Small intestine (tissue), 7 donors: ENCODE measurements at regions not wholly inside any gene's neighbourhood (a gene's known extent, or its start where the extent isn't known, plus 50 kb on each side); places are given as distances from the start of the nearest gene placed in this dataset.

Experiments
- DNase-seq, 2 donors: peaks; one replicate each; pipeline versions ENCODE4 v3.0.0 to v3.0.0-alpha.2; 2013
- FAIRE-seq: peaks from 2 replicates; lab custom pipeline; 2012; peaks lifted over from hg19 to GRCh38; lab: Jason Lieb, UNC
- H3K27ac ChIP-seq, 3 donors: one replicate each; pipeline ENCODE4 v1.5.1; 2013; ENCODE audit warnings: low read length in 2 of 3, mild to moderate bottlenecking in 2 of 3, control low read depth in 1 of 3, inconsistent platforms in 1 of 3, low read depth in 1 of 3, moderate library complexity in 1 of 3
- H3K27me3 ChIP-seq, 3 donors: one replicate each; pipeline ENCODE4 v1.6.1; 2013; ENCODE audit warnings: low read length in 3 of 3, inconsistent platforms in 1 of 3; ENCODE audit not compliant: control insufficient read depth in 3 of 3, insufficient read depth in 3 of 3
- H3K36me3 ChIP-seq, 3 donors: one replicate each; pipeline ENCODE4 v1.6.1; 2013; ENCODE audit warnings: low read length in 3 of 3, inconsistent platforms in 1 of 3, low read depth in 1 of 3, mild to moderate bottlenecking in 1 of 3, moderate library complexity in 1 of 3; ENCODE audit not compliant: control insufficient read depth in 3 of 3, insufficient read depth in 2 of 3
- H3K4me1 ChIP-seq, 3 donors: one replicate each; pipeline ENCODE4 v1.6.1; 2013; ENCODE audit warnings: low read length in 2 of 3, inconsistent platforms in 1 of 3, low read depth in 1 of 3, mild to moderate bottlenecking in 1 of 3, moderate library complexity in 1 of 3; ENCODE audit not compliant: control insufficient read depth in 3 of 3, insufficient read depth in 2 of 3
- H3K4me3 ChIP-seq, 3 donors: one replicate each; pipeline ENCODE4 v1.5.1; 2013; ENCODE audit warnings: low read length in 3 of 3, control low read depth in 1 of 3, inconsistent platforms in 1 of 3, low read depth in 1 of 3, mild to moderate bottlenecking in 1 of 3, moderate library complexity in 1 of 3
- H3K9me3 ChIP-seq, 2 donors: one replicate each; pipeline ENCODE4 v1.6.1; 2013; ENCODE audit warnings: low read depth in 1 of 2, low read length in 1 of 2; ENCODE audit not compliant: control insufficient read depth in 2 of 2, insufficient read depth in 1 of 2
- WGBS, 3 donors: extraction: QIAGEN DNeasy Blood & Tissue Kit; methylation state at CpG; one replicate each; pipeline ENCODE4 v1.1.7; 2013; 5-methylcytosine and 5-hydroxymethylcytosine counted together
- donor health status: healthy with polysubstance abuse.
- donor health status: control.
- donor health status: control.
- donor health status: Bipolar disorder and iron deficiency.
- donor health status: healthy.

GRCh38 chr10:128622706-128623105 lies 496.5 kb upstream of the MKI67 start:
- FAIRE-seq, result no peak
- WGBS, 3 donors, result 85 to 88% (median 87%) methylated on average over 8 of the region's 8 CpGs

GRCh38 chr10:128623776-128624175 lies 497.6 kb upstream of the MKI67 start:
- Histone ChIP-seq H3K9me3 (no peaks in the 10 kb centered on the region), H3K36me3 (no peaks in the 10 kb centered on the region), H3K27ac (no peak overlapping the region), H3K27me3 (no peaks in the 10 kb centered on the region), H3K4me1 (no peaks in the 10 kb centered on the region), H3K4me3 (no peak overlapping the region)
- FAIRE-seq, result no peak
- DNase-seq, result no peak
- WGBS, 3 donors, result 89 to 92% (median 92%) methylated on average over 15 of the region's 15 CpGs

More at GRCh38 chr10:128622706-128623105, 496.5 kb upstream of the MKI67 start:
- Histone ChIP-seq H3K4me1 (no peaks in the 10 kb centered on the region), H3K4me3 (no peak overlapping the region), H3K9me3 (no peaks in the 10 kb centered on the region), H3K27me3 (no peaks in the 10 kb centered on the region), H3K27ac (no peak overlapping the region), H3K36me3 (no peaks in the 10 kb centered on the region)
- DNase-seq, result no peak

DNA sequence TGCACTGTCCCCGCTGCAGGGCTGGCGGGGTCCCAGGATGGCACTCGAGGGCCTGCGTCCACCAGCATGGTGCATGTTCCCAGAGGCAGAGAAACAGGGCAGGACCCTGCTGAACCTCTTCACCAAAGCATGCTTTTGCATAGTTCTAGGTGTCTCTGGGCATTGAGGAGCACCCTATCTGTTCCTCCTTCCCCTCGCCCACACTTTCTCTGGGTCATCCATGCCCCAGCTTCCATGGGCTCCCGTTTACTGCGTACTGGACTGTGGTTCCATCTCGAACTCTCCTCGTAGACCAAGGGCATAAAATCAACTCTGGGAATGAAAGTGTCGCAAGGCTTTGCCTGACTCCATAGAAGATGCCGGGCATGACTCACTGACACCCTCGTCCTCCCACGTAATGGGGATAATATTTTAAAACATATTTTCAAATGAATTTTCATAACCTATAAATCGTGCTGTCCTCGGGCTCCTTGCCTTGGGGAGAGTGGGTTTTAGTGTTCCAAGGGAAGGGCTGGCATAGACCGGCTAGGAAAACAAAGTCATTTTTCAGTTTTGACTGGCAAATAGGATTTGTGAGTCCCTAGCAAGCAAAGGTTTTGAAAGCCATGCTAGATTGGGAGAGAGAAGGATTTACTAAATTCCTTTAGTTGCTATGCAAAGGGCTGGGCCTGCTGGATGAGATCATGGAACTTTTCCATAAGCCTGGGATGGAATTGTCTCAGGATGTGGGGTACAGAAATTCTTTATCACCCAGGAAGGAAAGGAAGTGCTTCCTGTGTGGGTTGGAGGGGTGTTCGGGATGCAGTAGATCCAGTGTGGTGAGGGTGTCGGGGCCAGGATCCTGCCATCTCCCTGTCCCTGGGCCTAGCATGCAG lies 498.7 kb upstream of the MKI67 start:
- no peak overlapping the region for H3K27ac ChIP-seq
- 88 to 91% (median 89%) methylated on average over 18 of the region's 18 CpGs for WGBS, 3 donors
- no peaks in the 10 kb centered on the region for H3K27me3 ChIP-seq
- H3K36me3 ChIP-seq, result no peaks in the 10 kb centered on the region
- no peaks in the 10 kb centered on the region for H3K4me1 ChIP-seq
- FAIRE-seq, result no peak
- no peaks in the 10 kb centered on the region for H3K9me3 ChIP-seq
- no peak for DNase-seq
- H3K4me3 ChIP-seq, result no peak overlapping the region

- Histone ChIP-seq H3K27ac (no peak overlapping the region), H3K9me3 (no peaks in the 10 kb centered on the region), H3K4me3 (no peak overlapping the region), H3K4me1 (no peaks in the 10 kb centered on the region), H3K36me3 (no peaks in the 10 kb centered on the region), H3K27me3 (no peaks in the 10 kb centered on the region)
- DNase-seq (no peak), FAIRE-seq (no peak)
- whole genome bisulfite sequencing, 3 donors, result 79 to 86% (median 83%) methylated on average over 7 of the region's 7 CpGs
These were observed 499.7 kb upstream of the MKI67 start for GRCh38 chr10:128625926-128626325.

- DNase-seq (no peak), FAIRE-seq (no peak)
- Histone ChIP-seq H3K27ac (no peak overlapping the region), H3K4me3 (no peak overlapping the region), H3K9me3 (no peaks in the 10 kb centered on the region), H3K27me3 (no peaks in the 10 kb centered on the region), H3K4me1 (no peaks in the 10 kb centered on the region), H3K36me3 (no peaks in the 10 kb centered on the region)
- WGBS, 3 donors, result 90 to 92% (median 92%) methylated on average over 6 of the region's 6 CpGs
These were observed 500.3 kb upstream of the MKI67 start for GRCh38 chr10:128626397-128627000.

GRCh38 chr10:128627811-128628210 lies 501.6 kb upstream of the MKI67 start:
- H3K4me3 ChIP-seq, result no peak overlapping the region
- no peaks in the 10 kb centered on the region for H3K27me3 ChIP-seq
- no peaks in the 10 kb centered on the region for H3K4me1 ChIP-seq
- H3K9me3 ChIP-seq, result no peaks in the 10 kb centered on the region
- DNase-seq (no peak), FAIRE-seq (no peak)
- H3K36me3 ChIP-seq, result no peaks in the 10 kb centered on the region
- no peak overlapping the region for H3K27ac ChIP-seq
- 75 to 85% (median 81%) methylated on average over 7 of the region's 7 CpGs for WGBS, 3 donors

GRCh38 chr10:128628252-128628651 lies 502.0 kb upstream of the MKI67 start:
- FAIRE-seq (no peak), DNase-seq (peak in 1 of 2 donors; percentile 4)
- 51 to 77% (median 54%) methylated on average over 6 of the region's 6 CpGs for WGBS, 3 donors
- Histone ChIP-seq H3K9me3 (no peaks in the 10 kb centered on the region), H3K27ac (no peak overlapping the region), H3K27me3 (no peaks in the 10 kb centered on the region), H3K36me3 (no peaks in the 10 kb centered on the region), H3K4me1 (no peaks in the 10 kb centered on the region), H3K4me3 (no peak overlapping the region)

GRCh38 chr10:128629111-128630096 lies 503.2 kb upstream of the MKI67 start:
- FAIRE-seq (no peak), DNase-seq (peak in 1 of 2 donors; percentile 15)
- Histone ChIP-seq H3K36me3 (no peaks in the 10 kb centered on the region), H3K9me3 (no peaks in the 10 kb centered on the region), H3K4me1 (no peaks in the 10 kb centered on the region), H3K4me3 (no peak overlapping the region), H3K27me3 (no peaks in the 10 kb centered on the region), H3K27ac (no peak overlapping the region)
- WGBS, 3 donors, result 76 to 84% (median 83%) methylated on average over 17 of the region's 17 CpGs
